Esophagus muscularis mucosa (tissue), 4 donors: ENCODE measurements at regions not wholly inside any gene's neighbourhood (a gene's known extent, or its start where the extent isn't known, plus 50 kb on each side); places are given as distances from the start of the nearest gene placed in this dataset.

Source experiments
- DNase-seq: peaks from one replicate; pipeline ENCODE4 v3.0.0-alpha.2; 2017; ENCODE audit errors: extremely low spot score
- H3K27ac ChIP-seq, 4 donors: fragments of 200-600 bp; sonication (generic); replicated peaks in 1 of 4; 1 replicate in 3 of 4; 2 replicates in 1 of 4; pipeline ENCODE4 v1.5.1; 2016 to 2019; ENCODE audit warnings: mild to moderate bottlenecking in 1 of 4
- H3K27me3 ChIP-seq, 4 donors: fragments of 200-600 bp; sonication (generic); one replicate each; pipeline versions ENCODE4 v1.5.1 to v1.6.0; 2016 to 2019
- H3K36me3 ChIP-seq, 4 donors: fragments of 200-600 bp; sonication (generic); one replicate each; pipeline ENCODE4 v1.5.1; 2016 to 2019
- H3K4me1 ChIP-seq, 4 donors: fragments of 200-600 bp; sonication (generic); one replicate each; pipeline ENCODE4 v1.5.1; 2016 to 2019
- H3K4me3 ChIP-seq, 4 donors: fragments of 200-600 bp; sonication (generic); 1 replicate in 2 of 4; 2 replicates in 2 of 4; pipeline ENCODE4 v1.5.1; 2016 to 2019; ENCODE audit warnings: mild to moderate bottlenecking in 4 of 4, moderate library complexity in 1 of 4
- H3K9me3 ChIP-seq, 4 donors: fragments of 200-600 bp; sonication (generic); 1 replicate in 3 of 4; 2 replicates in 1 of 4; pipeline ENCODE4 v1.5.1; 2016 to 2019
- CTCF ChIP-seq, 3 experiments: fragments of 200-600 bp in 2 of 3; fragments of 450-650 bp in 1 of 3; sonication (generic) in 2 of 3; IDR thresholded peaks; one replicate each; pipeline ENCODE4 v1.5.1; 2017 to 2019; ENCODE audit warnings: antibody characterized with exemption in 3 of 3, mild to moderate bottlenecking in 2 of 3, moderate library complexity in 1 of 3
- EP300 ChIP-seq: sonication (generic); formaldehyde crosslinking; IDR thresholded peaks from one replicate; pipeline ENCODE4 v1.6.1; 2017; ENCODE audit warnings: antibody characterized with exemption
- POLR2A ChIP-seq: fragments of 450-650 bp; IDR thresholded peaks from one replicate; pipeline ENCODE4 v1.6.1; 2017; ENCODE audit warnings: antibody characterized with exemption, moderate library complexity, mild to moderate bottlenecking, low read depth
- POLR2AphosphoS5 ChIP-seq, 2 donors: sonication (generic); formaldehyde crosslinking; IDR thresholded peaks; one replicate each; pipeline ENCODE4 v1.6.1; 2017; ENCODE audit warnings: antibody characterized with exemption in 2 of 2
- whole genome bisulfite sequencing: methylation state at CpG from one replicate; pipeline ENCODE4 v1.1.5; 2018; 5-methylcytosine and 5-hydroxymethylcytosine counted together
- intact Hi-C: fragments of 100-400 bp; cut with DNase I; formaldehyde crosslinking; loops from one replicate; pipeline ENCODE4 v1.15.1; 2023

- Histone ChIP-seq H3K36me3 (no peaks in the 10 kb centered on the region), H3K4me1 (no peaks in the 10 kb centered on the region), H3K27ac (no peak overlapping the region), H3K9me3 (no peaks in the 10 kb centered on the region), H3K27me3 (peaks cover 0 to 14% (median 0%) of the 10 kb centered on the region in 4 donors), H3K4me3 (no peak overlapping the region)
- WGBS, result 51% methylated on average over 5 of the region's 5 CpGs
- intact Hi-C loops, result no loop called here
- TF ChIP-seq CTCF (IDR thresholded peaks at IDR 0.05) (no peak), EP300 (no peak)
- DNase-seq, result no peak
Measured at GRCh38 chr6:2503816-2504494, 246.8 kb downstream of the MYLK4 start.

DNA sequence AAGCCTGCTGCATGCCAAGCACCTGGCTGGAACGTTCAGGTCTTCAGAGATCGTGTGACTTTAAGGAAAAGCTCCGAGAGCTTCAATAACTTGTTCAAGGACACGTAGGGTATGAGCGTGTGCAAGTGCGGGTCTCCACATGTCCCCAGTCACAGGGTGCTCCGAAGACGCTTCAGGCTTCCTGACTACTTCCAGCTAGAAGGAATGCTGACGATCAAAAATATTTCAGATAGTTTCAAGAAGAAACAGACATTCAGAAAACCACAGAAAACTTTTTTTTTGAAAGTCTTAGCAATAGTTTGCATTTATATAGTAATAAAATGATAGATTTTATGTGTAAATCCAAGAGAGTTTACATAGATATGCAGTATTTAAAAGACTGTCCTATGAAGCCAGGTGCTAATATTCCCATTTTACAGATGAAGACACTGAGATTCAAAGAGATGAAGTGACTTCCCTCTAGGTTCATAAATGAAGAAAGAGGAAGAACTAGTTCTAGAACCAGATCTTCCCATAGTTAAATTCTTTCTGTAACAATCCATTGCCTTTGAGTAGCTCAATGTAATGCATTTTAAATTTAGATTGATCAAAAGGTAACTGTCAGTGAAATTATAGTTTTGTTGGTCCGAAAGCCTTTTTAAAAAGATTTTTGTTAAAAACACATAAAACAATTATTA, 247.6 kb downstream of the MYLK4 start:
- intact Hi-C loops, result no loop called here
- 78% methylated on average over 10 of the region's 10 CpGs for WGBS
- Histone ChIP-seq H3K9me3 (no peaks in the 10 kb centered on the region), H3K36me3 (no peaks in the 10 kb centered on the region), H3K27me3 (peaks cover 0 to 9% (median 0%) of the 10 kb centered on the region in 4 donors), H3K27ac (no peak overlapping the region), H3K4me1 (no peaks in the 10 kb centered on the region), H3K4me3 (no peak overlapping the region)
- TF ChIP-seq CTCF (IDR thresholded peaks at IDR 0.05) (no peak), EP300 (no peak), POLR2AphosphoS5 (IDR thresholded peaks at IDR 0.05) (no peak), POLR2A (no peak)
- DNase-seq, result no peak

DNA sequence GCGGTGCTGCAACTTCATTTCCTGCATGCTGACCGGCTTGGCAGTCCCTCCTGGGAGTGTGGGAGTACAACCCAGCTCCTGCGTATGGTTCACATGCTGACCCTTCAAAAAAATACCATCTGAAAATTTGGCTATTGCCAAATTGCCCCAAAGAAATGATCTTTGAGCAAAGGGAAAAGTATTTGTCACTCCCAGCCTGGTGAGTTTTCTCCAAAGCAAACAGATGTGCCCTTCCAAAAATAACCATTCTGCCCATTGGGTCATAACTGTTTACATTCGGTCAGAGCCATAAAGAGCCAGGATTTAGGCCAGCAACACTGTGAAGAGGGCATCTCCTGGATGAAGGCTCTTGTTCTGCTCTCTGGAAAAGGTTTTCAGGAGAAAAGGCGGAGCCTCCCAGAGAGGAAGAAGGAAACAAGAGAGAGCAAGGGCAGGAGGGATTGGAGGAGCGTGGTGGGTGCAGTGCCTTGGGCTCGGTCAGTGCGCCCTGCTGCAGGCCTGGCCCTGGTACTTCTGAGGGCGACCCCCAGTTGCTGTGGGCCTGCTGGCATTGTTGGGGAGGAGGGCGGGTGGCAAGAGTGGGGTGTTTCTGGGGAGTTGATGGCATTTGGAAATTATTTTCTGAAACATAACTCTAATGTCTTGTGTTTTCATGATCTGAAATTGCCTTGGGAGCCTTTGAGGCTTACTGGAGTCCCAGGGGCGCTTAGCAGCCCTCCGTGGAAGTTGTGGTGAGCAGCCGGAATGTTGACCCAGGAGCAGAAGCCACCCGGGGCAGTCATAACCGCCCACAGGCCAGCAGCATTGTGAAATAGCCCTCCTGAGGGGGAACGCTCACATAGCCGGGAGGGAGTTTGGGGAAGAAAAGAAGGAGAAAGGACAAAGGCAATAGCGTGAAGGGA, 248.4 kb downstream of the MYLK4 start:
- TF ChIP-seq POLR2AphosphoS5 (IDR thresholded peaks at IDR 0.05) (no peak), CTCF (IDR thresholded peaks at IDR 0.05) (no peak), POLR2A (no peak)
- no peak overlapping the region for H3K27ac ChIP-seq
- no peaks in the 10 kb centered on the region for H3K9me3 ChIP-seq
- H3K4me3 ChIP-seq, result no peak overlapping the region
- H3K4me1 ChIP-seq, result no peaks in the 10 kb centered on the region
- no peaks in the 10 kb centered on the region for H3K36me3 ChIP-seq
- 80% methylated on average over 17 of the region's 18 CpGs for WGBS
- intact Hi-C loops, result no loop called here
- H3K27me3 ChIP-seq, result peaks cover 0 to 5% (median 0%) of the 10 kb centered on the region in 4 donors
- no peak for DNase-seq

- Histone ChIP-seq H3K36me3 (no peaks in the 10 kb centered on the region), H3K4me1 (no peaks in the 10 kb centered on the region), H3K27ac (no peak overlapping the region), H3K9me3 (no peaks in the 10 kb centered on the region), H3K27me3 (no peaks in the 10 kb centered on the region), H3K4me3 (no peak overlapping the region)
- 82% methylated on average over 11 of the region's 11 CpGs for WGBS
- no peak for TF ChIP-seq CTCF (IDR thresholded peaks at IDR 0.05)
- TF ChIP-seq EP300, result no peak
- TF ChIP-seq POLR2AphosphoS5 (IDR thresholded peaks at IDR 0.05), result no peak
- no peak for TF ChIP-seq POLR2A
- intact Hi-C loops, result no loop called here
- no peak for DNase-seq
Measured at GRCh38 chr6:2497922-2498623, 252.6 kb downstream of the MYLK4 start.
